ENCODE measurements at regions not wholly inside any gene's neighbourhood (a gene's known extent, or its start where the extent isn't known, plus 50 kb on each side); places are given as distances from the start of the nearest gene placed in this dataset.

GRCh38 chr20:6998909-6999308 lies 231.4 kb downstream of the BMP2 start (continued):
- TF ChIP-seq CEBPZ (IDR thresholded peaks at IDR 0.05; ENCODE audit: low read length) = no peak
- TF ChIP-seq ZNF747 (CRISPR knock-in tag; IDR thresholded peaks at IDR 0.05; ENCODE audit: borderline replicate concordance) = no peak
- no peak for TF ChIP-seq ZNF713 (CRISPR knock-in tag; IDR thresholded peaks at IDR 0.05)
- TF ChIP-seq CREB1 (IDR thresholded peaks at IDR 0.05) = no peak
- no peak for TF ChIP-seq CREB1 (CRISPR knock-in tag; IDR thresholded peaks at IDR 0.05)
- no peak for TF ChIP-seq HCFC1 (IDR thresholded peaks at IDR 0.05; ENCODE audit: low read depth, low read length)
- TF ChIP-seq ZNF574 (CRISPR knock-in tag; IDR thresholded peaks at IDR 0.05) = no peak
- TF ChIP-seq ZBTB10 (CRISPR knock-in tag; IDR thresholded peaks at IDR 0.05; ENCODE audit: borderline replicate concordance) = no peak
